22Rv1 (cell line): ENCODE measurements at regions not wholly inside any gene's neighbourhood (a gene's known extent, or its start where the extent isn't known, plus 50 kb on each side); places are given as distances from the start of the nearest gene placed in this dataset.
"Not testable (repeated sequence)": the region's sequence is repeated elsewhere in the genome, so short reads cannot be mapped to it uniquely, and the experiment has no call there.

Experiments
- CTCF ChIP-seq: fragments of 450-650 bp; IDR thresholded peaks from 2 replicates; pipeline ENCODE4 v1.5.1; 2017; ENCODE audit warnings: mild to moderate bottlenecking
- ZFX ChIP-seq: fragments of 450-650 bp; IDR thresholded peaks from 2 replicates; pipeline ENCODE4 v1.6.1; 2017; ENCODE audit warnings: antibody characterized with exemption, borderline replicate concordance

- not testable (repeated sequence) for TF ChIP-seq CTCF, ZFX
Observed at GRCh38 chr2:58745334-58745733, 504.2 kb upstream of the FANCL start.
